ENCODE measurements at regions not wholly inside any gene's neighbourhood (a gene's known extent, or its start where the extent isn't known, plus 50 kb on each side); places are given as distances from the start of the nearest gene placed in this dataset.

GRCh38 chr10:131790021-131790420 lies 110.8 kb upstream of the PPP2R2D start:
- Histone ChIP-seq H3K9me3 (ENCODE audit: control insufficient read depth in 2 of 3, low read length in 3 of 3) (no peaks in the 10 kb centered on the region), H3K27me3 (ENCODE audit: control insufficient read depth in 2 of 2, insufficient read depth in 2 of 2, low read length in 2 of 2) (no peaks in the 10 kb centered on the region), H3K4me3 (ENCODE audit: low read length) (no peak overlapping the region), H3K4me1 (ENCODE audit: control insufficient read depth in 2 of 2, insufficient read depth in 2 of 2, low read length in 2 of 2) (no peaks in the 10 kb centered on the region), H3K36me3 (ENCODE audit: control insufficient read depth in 2 of 3, insufficient read depth in 3 of 3, low read length in 3 of 3) (no peaks in the 10 kb centered on the region), H3K27ac (ENCODE audit: low read depth, low read length) (no peak overlapping the region)
- CTCF ChIA-PET, result no interaction called here
- H3K36me3 Mint-ChIP-seq, result no peaks in the 10 kb centered on the region
- H3K4me1 Mint-ChIP-seq, result no peaks in the 10 kb centered on the region
- peaks cover 0 to 2% (median 0%) of the 10 kb centered on the region in 11 donors for H3K9me3 Mint-ChIP-seq
- intact Hi-C loops (cut with micrococcal nuclease), result no loop called here
- peaks cover 0 to 21% (median 18%) of the 10 kb centered on the region in 5 donors for H3K27me3 Mint-ChIP-seq
- H3K4me3 Mint-ChIP-seq, result no peak overlapping the region
- POLR2A ChIA-PET, result no interaction called here
- ATAC-seq (no peak), DNase-seq (no peak)
- H3K27ac Mint-ChIP-seq, result no peak overlapping the region

GRCh38 chr10:131792011-131792651 lies 108.7 kb upstream of the PPP2R2D start:
- H3K27ac ChIP-seq (ENCODE audit: low read depth, low read length), result no peak overlapping the region
- Mint-ChIP-seq H3K4me1 (no peaks in the 10 kb centered on the region), H3K9me3 (peaks cover 0 to 17% (median 2%) of the 10 kb centered on the region in 11 donors), H3K27ac (no peak overlapping the region), H3K4me3 (no peak overlapping the region), H3K36me3 (peaks cover 0 to 5% (median 0%) of the 10 kb centered on the region in 5 donors), H3K27me3 (peaks cover 0 to 25% (median 21%) of the 10 kb centered on the region in 5 donors)
- H3K9me3 ChIP-seq (ENCODE audit: control insufficient read depth in 2 of 3, low read length in 3 of 3), result peaks cover 0 to 8% (median 0%) of the 10 kb centered on the region in 3 experiments
- no peaks in the 10 kb centered on the region for H3K36me3 ChIP-seq (ENCODE audit: control insufficient read depth in 2 of 3, insufficient read depth in 3 of 3, low read length in 3 of 3)
- ATAC-seq (no peak), DNase-seq (no peak)
- CTCF ChIA-PET, result no interaction called here
- intact Hi-C loops (cut with micrococcal nuclease), result no loop called here
- H3K4me3 ChIP-seq (ENCODE audit: low read length), result no peak overlapping the region
- no peaks in the 10 kb centered on the region for H3K4me1 ChIP-seq (ENCODE audit: control insufficient read depth in 2 of 2, insufficient read depth in 2 of 2, low read length in 2 of 2)
- no peaks in the 10 kb centered on the region for H3K27me3 ChIP-seq (ENCODE audit: control insufficient read depth in 2 of 2, insufficient read depth in 2 of 2, low read length in 2 of 2)
- POLR2A ChIA-PET, result no interaction called here

GRCh38 chr10:131792809-131793208 lies 108.0 kb upstream of the PPP2R2D start:
- POLR2A ChIA-PET, result no interaction called here
- Mint-ChIP-seq H3K36me3 (peaks cover 0 to 5% (median 0%) of the 10 kb centered on the region in 5 donors), H3K27me3 (peaks cover 0 to 25% (median 17%) of the 10 kb centered on the region in 5 donors), H3K4me1 (no peaks in the 10 kb centered on the region), H3K4me3 (no peak overlapping the region), H3K27ac (no peak overlapping the region), H3K9me3 (peaks cover 0 to 22% (median 5%) of the 10 kb centered on the region in 11 donors)
- Histone ChIP-seq H3K4me1 (ENCODE audit: control insufficient read depth in 2 of 2, insufficient read depth in 2 of 2, low read length in 2 of 2) (no peaks in the 10 kb centered on the region), H3K36me3 (ENCODE audit: control insufficient read depth in 2 of 3, insufficient read depth in 3 of 3, low read length in 3 of 3) (no peaks in the 10 kb centered on the region), H3K4me3 (ENCODE audit: low read length) (no peak overlapping the region), H3K27ac (ENCODE audit: low read depth, low read length) (no peak overlapping the region), H3K9me3 (ENCODE audit: control insufficient read depth in 2 of 3, low read length in 3 of 3) (peaks cover 0 to 14% (median 0%) of the 10 kb centered on the region in 3 experiments), H3K27me3 (ENCODE audit: control insufficient read depth in 2 of 2, insufficient read depth in 2 of 2, low read length in 2 of 2) (no peaks in the 10 kb centered on the region)
- CTCF ChIA-PET, result no interaction called here
- no peak for ATAC-seq
- DNase-seq, result no peak
- intact Hi-C loops (cut with micrococcal nuclease), result no loop called here

GRCh38 chr10:131795761-131796160 lies 105.0 kb upstream of the PPP2R2D start:
- CTCF ChIA-PET, result no interaction called here
- ATAC-seq, result no peak
- peaks cover 0 to 14% (median 0%) of the 10 kb centered on the region in 3 experiments for H3K9me3 ChIP-seq (ENCODE audit: control insufficient read depth in 2 of 3, low read length in 3 of 3)
- H3K36me3 Mint-ChIP-seq, result peaks cover 0 to 12% (median 4%) of the 10 kb centered on the region in 5 donors
- no peaks in the 10 kb centered on the region for H3K4me1 ChIP-seq (ENCODE audit: control insufficient read depth in 2 of 2, insufficient read depth in 2 of 2, low read length in 2 of 2)
- intact Hi-C loops (cut with micrococcal nuclease), result no loop called here
- H3K36me3 ChIP-seq (ENCODE audit: control insufficient read depth in 2 of 3, insufficient read depth in 3 of 3, low read length in 3 of 3), result no peaks in the 10 kb centered on the region
- no peaks in the 10 kb centered on the region for H3K4me1 Mint-ChIP-seq
- H3K27ac ChIP-seq (ENCODE audit: low read depth, low read length), result no peak overlapping the region
- no peak overlapping the region for H3K4me3 ChIP-seq (ENCODE audit: low read length)
- POLR2A ChIA-PET, result no interaction called here
- DNase-seq, result no peak
- H3K27me3 ChIP-seq (ENCODE audit: control insufficient read depth in 2 of 2, insufficient read depth in 2 of 2, low read length in 2 of 2), result no peaks in the 10 kb centered on the region
- peaks cover 0 to 36% (median 28%) of the 10 kb centered on the region in 5 donors for H3K27me3 Mint-ChIP-seq
- H3K27ac Mint-ChIP-seq, result no peak overlapping the region
- H3K9me3 Mint-ChIP-seq, result peaks cover 12 to 52% (median 21%) of the 10 kb centered on the region in 11 donors
- H3K4me3 Mint-ChIP-seq, result no peak overlapping the region

- ChIA-PET CTCF (no interaction called here), POLR2A (no interaction called here)
- DNase-seq (no peak), ATAC-seq (no peak)
- Histone ChIP-seq H3K27me3 (ENCODE audit: control insufficient read depth in 2 of 2, insufficient read depth in 2 of 2, low read length in 2 of 2) (no peaks in the 10 kb centered on the region), H3K9me3 (ENCODE audit: control insufficient read depth in 2 of 3, low read length in 3 of 3) (peaks cover 0 to 14% (median 0%) of the 10 kb centered on the region in 3 experiments), H3K36me3 (ENCODE audit: control insufficient read depth in 2 of 3, insufficient read depth in 3 of 3, low read length in 3 of 3) (no peaks in the 10 kb centered on the region), H3K4me3 (ENCODE audit: low read length) (no peak overlapping the region), H3K4me1 (ENCODE audit: control insufficient read depth in 2 of 2, insufficient read depth in 2 of 2, low read length in 2 of 2) (no peaks in the 10 kb centered on the region), H3K27ac (ENCODE audit: low read depth, low read length) (no peak overlapping the region)
- Mint-ChIP-seq H3K27me3 (peaks cover 0 to 33% (median 28%) of the 10 kb centered on the region in 5 donors), H3K9me3 (peaks cover 12 to 52% (median 21%) of the 10 kb centered on the region in 11 donors), H3K4me1 (no peaks in the 10 kb centered on the region), H3K4me3 (no peak overlapping the region), H3K36me3 (peaks cover 0 to 12% (median 4%) of the 10 kb centered on the region in 5 donors), H3K27ac (no peak overlapping the region)
- intact Hi-C loops (cut with micrococcal nuclease), result no loop called here
Observed at GRCh38 chr10:131797626-131798025, 103.2 kb upstream of the PPP2R2D start.

- ChIA-PET POLR2A (no interaction called here), CTCF (no interaction called here)
- peaks cover 0 to 33% (median 25%) of the 10 kb centered on the region in 5 donors for H3K27me3 Mint-ChIP-seq
- Histone ChIP-seq H3K4me3 (ENCODE audit: low read length) (no peak overlapping the region), H3K9me3 (ENCODE audit: control insufficient read depth in 2 of 3, low read length in 3 of 3) (peaks cover 0 to 14% (median 0%) of the 10 kb centered on the region in 3 experiments), H3K36me3 (ENCODE audit: control insufficient read depth in 2 of 3, insufficient read depth in 3 of 3, low read length in 3 of 3) (no peaks in the 10 kb centered on the region), H3K27ac (ENCODE audit: low read depth, low read length) (no peak overlapping the region), H3K4me1 (ENCODE audit: control insufficient read depth in 2 of 2, insufficient read depth in 2 of 2, low read length in 2 of 2) (no peaks in the 10 kb centered on the region), H3K27me3 (ENCODE audit: control insufficient read depth in 2 of 2, insufficient read depth in 2 of 2, low read length in 2 of 2) (no peaks in the 10 kb centered on the region)
- H3K36me3 Mint-ChIP-seq, result peaks cover 0 to 12% (median 4%) of the 10 kb centered on the region in 5 donors
- H3K4me3 Mint-ChIP-seq, result no peak overlapping the region
- intact Hi-C loops (cut with micrococcal nuclease), result no loop called here
- no peaks in the 10 kb centered on the region for H3K4me1 Mint-ChIP-seq
- H3K27ac Mint-ChIP-seq, result no peak overlapping the region
- no peak for DNase-seq
- no peak for ATAC-seq
- peaks cover 12 to 52% (median 21%) of the 10 kb centered on the region in 11 donors for H3K9me3 Mint-ChIP-seq
Observed at GRCh38 chr10:131799429-131799828, 101.4 kb upstream of the PPP2R2D start.
